Mesothelial cell of epicardium (in vitro differentiated cells): ENCODE measurements at regions not wholly inside any gene's neighbourhood (a gene's known extent, or its start where the extent isn't known, plus 50 kb on each side); places are given as distances from the start of the nearest gene placed in this dataset.

Experiments used
- DNase-seq, 2 experiments: peaks; one replicate each; pipeline ENCODE4 v3.0.0; 2021; ENCODE audit warnings: low spot score in 2 of 2; ENCODE audit not compliant: unreplicated experiment in 2 of 2
- H3K27ac Mint-ChIP-seq: 2 replicates; pipeline ENCODE4 v1.8.0; 2021; ENCODE audit warnings: mixed read lengths
- H3K27me3 Mint-ChIP-seq: 2 replicates; pipeline ENCODE4 v1.8.0; 2021; ENCODE audit warnings: low read depth, mixed read lengths
- H3K36me3 Mint-ChIP-seq: 2 replicates; pipeline ENCODE4 v1.8.0; 2021; ENCODE audit warnings: mixed read lengths
- H3K4me1 Mint-ChIP-seq: 2 replicates; pipeline ENCODE4 v1.8.0; 2021; ENCODE audit warnings: mixed read lengths
- H3K4me3 Mint-ChIP-seq: 2 replicates; pipeline ENCODE4 v1.8.0; 2021; ENCODE audit warnings: mild to moderate bottlenecking, moderate library complexity, mixed read lengths
- H3K9me3 Mint-ChIP-seq: 2 replicates; pipeline ENCODE4 v1.8.0; 2021; ENCODE audit warnings: mixed read lengths
- TF ChIP-seq, protein P1 (sequence below): fragments of 200-600 bp; sonication (generic); IDR thresholded peaks from one replicate; pipeline ENCODE4 v1.5.0; 2021; ENCODE audit warnings: antibody characterized with exemption; ENCODE audit not compliant: unreplicated experiment

DNA sequence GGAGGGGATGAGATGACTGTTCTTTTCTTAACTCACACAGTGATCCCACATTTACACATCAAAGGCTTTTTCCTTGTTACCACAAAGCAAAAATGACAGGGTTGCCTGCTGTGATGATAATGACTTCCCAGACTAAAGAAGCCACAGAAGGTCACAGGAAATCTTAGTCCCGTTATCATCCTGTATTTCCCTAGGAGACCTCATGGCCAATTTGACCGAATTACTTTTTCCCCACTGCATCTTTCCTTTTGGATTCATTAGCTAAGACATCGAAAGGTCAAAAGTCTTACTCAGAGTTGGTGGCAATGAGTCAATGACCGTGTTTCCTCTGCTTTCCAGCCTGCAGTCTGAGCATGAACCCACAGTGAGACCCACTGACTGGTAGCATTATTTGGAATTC, 130.1 kb upstream of the INHBA start:
- Mint-ChIP-seq H3K27ac (no peak overlapping the region), H3K36me3 (peaks cover 14% of the 10 kb centered on the region), H3K27me3 (no peaks in the 10 kb centered on the region), H3K9me3 (peaks cover 20% of the 10 kb centered on the region), H3K4me3 (no peak overlapping the region), H3K4me1 (peaks cover 42% of the 10 kb centered on the region)
- no peak for DNase-seq
- TF ChIP-seq, protein P1, sequence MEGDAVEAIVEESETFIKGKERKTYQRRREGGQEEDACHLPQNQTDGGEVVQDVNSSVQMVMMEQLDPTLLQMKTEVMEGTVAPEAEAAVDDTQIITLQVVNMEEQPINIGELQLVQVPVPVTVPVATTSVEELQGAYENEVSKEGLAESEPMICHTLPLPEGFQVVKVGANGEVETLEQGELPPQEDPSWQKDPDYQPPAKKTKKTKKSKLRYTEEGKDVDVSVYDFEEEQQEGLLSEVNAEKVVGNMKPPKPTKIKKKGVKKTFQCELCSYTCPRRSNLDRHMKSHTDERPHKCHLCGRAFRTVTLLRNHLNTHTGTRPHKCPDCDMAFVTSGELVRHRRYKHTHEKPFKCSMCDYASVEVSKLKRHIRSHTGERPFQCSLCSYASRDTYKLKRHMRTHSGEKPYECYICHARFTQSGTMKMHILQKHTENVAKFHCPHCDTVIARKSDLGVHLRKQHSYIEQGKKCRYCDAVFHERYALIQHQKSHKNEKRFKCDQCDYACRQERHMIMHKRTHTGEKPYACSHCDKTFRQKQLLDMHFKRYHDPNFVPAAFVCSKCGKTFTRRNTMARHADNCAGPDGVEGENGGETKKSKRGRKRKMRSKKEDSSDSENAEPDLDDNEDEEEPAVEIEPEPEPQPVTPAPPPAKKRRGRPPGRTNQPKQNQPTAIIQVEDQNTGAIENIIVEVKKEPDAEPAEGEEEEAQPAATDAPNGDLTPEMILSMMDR, result no peak

DNA sequence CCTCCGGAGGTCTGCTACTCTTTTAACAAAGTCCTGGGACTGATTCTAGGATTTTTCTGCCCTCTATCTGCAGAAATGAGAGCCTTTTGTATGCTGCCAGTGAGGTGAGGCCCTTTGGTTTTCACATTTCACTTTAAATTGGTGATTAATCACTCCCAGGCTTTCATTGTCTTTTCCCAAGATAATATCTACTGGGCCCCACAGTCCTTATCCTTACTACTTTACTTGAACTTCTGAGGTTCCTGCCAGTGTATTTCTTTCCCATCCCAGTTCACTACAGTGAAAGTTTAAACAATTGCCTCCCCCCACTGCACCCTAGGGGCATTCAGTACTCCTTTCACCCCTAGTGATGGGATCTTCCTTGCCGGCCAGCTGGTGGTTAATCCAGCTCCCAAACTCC, 127.4 kb upstream of the INHBA start:
- peaks cover 41% of the 10 kb centered on the region for H3K4me1 Mint-ChIP-seq
- no peak for DNase-seq
- TF ChIP-seq, protein P1, result no peak
- peaks cover 23% of the 10 kb centered on the region for H3K9me3 Mint-ChIP-seq
- H3K4me3 Mint-ChIP-seq, result no peak overlapping the region
- H3K27me3 Mint-ChIP-seq, result no peaks in the 10 kb centered on the region
- peak overlapping the region; percentile 84 for H3K27ac Mint-ChIP-seq
- H3K36me3 Mint-ChIP-seq, result peaks cover 14% of the 10 kb centered on the region

DNA sequence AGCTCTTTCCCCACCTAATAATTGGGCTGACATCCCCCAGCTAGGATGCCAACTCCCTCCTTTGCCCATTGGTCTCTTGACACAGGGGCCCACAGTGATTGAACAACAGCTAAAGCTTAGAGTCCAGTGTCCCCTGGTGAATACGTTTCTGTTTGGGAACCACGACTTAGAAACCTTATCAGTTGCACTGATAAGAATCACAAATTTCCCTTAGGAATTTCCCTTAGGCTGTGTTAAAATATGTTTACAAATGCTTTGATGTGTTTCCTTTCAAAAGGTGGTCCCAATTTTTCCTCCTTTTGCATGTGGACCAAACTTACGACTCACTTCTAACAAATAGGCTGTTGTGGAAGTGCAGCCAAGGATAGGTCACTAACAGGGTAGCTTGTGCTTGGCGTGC, 126.0 kb upstream of the INHBA start:
- Mint-ChIP-seq H3K36me3 (peaks cover 14% of the 10 kb centered on the region), H3K27ac (no peak overlapping the region), H3K4me1 (peaks cover 33% of the 10 kb centered on the region), H3K4me3 (no peak overlapping the region), H3K27me3 (no peaks in the 10 kb centered on the region), H3K9me3 (peaks cover 23% of the 10 kb centered on the region)
- DNase-seq, result no peak
- TF ChIP-seq, protein P1, result no peak

DNA sequence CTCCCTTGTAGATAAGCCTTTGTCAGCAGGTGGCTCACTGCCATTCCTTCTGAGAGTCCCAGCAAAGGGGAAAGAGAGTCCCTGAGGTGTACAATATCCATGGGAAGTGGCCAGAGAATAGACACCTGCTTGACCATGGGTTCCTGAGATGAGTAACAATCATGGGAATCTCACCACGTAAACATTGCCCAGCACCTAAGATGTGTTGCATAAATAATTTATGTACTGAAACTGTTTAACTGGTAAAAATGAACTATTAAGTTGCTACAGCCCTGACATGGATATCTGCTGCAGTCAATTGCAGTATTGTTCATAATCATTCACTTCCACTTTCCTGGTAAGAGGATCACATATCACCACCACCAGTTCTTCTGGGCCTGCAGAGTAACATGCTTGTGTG, 123.8 kb upstream of the INHBA start:
- Mint-ChIP-seq H3K36me3 (peaks cover 7% of the 10 kb centered on the region), H3K9me3 (peaks cover 13% of the 10 kb centered on the region), H3K27ac (peak overlapping the region; percentile 66), H3K27me3 (no peaks in the 10 kb centered on the region), H3K4me3 (no peak overlapping the region), H3K4me1 (peaks cover 35% of the 10 kb centered on the region)
- no peak for DNase-seq
- TF ChIP-seq, protein P1, result no peak

DNA sequence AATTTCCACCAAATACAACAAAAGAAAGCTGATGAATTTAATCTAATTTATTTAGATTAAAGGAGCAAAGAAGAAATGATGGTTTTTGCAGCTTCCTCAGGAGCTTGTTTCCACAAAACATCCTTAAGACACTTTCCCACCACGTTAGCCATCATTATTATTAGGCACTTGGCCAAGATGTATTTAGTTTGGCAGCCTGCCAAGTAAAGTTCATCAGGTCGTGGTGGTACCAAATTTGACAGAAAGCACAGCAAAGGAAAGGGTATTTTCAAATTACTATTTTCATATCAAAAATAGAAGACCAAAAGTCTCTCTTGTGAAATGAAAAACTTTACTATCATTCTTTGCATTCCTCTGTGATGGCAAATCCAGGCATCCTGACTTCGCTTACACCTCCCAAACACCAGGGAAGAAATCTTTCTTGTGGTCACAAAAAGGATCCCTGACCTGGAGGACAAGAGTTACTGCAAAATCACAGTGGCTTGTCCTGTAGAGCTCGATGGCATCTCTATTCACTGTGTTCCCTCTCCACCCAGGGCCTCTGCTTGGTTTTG, 123.1 kb upstream of the INHBA start:
- DNase-seq, result no peak
- H3K27ac Mint-ChIP-seq, result peak overlapping the region; percentile 66
- TF ChIP-seq, protein P1, result no peak
- peaks cover 35% of the 10 kb centered on the region for H3K4me1 Mint-ChIP-seq
- peaks cover 3% of the 10 kb centered on the region for H3K36me3 Mint-ChIP-seq
- no peak overlapping the region for H3K4me3 Mint-ChIP-seq
- H3K9me3 Mint-ChIP-seq, result peaks cover 9% of the 10 kb centered on the region
- H3K27me3 Mint-ChIP-seq, result no peaks in the 10 kb centered on the region

DNA sequence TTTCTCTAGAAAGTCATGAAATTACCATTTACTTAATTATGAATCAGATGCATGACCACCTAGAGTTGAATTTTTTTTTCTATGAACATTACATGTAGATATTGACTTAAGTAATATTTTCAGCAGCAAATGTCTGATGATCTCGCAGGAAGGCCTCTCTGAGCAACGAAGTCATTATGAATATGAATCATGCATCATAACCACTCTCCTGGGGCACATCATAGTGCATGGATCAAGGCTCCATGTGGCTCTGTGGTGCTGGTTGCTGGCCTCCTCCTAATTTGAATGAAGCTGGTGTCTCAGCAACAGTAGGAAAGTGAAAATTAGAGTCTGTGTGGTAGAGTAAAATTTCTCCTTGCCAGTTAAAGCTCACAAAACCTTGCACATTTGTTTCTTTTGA, 121.4 kb upstream of the INHBA start:
- TF ChIP-seq, protein P1, result no peak
- Mint-ChIP-seq H3K27ac (no peak overlapping the region), H3K27me3 (no peaks in the 10 kb centered on the region), H3K4me3 (no peak overlapping the region), H3K36me3 (peaks cover 7% of the 10 kb centered on the region), H3K9me3 (peaks cover 23% of the 10 kb centered on the region), H3K4me1 (peaks cover 18% of the 10 kb centered on the region)
- DNase-seq, result no peak
